M059J (cell line): ENCODE measurements at regions not wholly inside any gene's neighbourhood (a gene's known extent, or its start where the extent isn't known, plus 50 kb on each side); places are given as distances from the start of the nearest gene placed in this dataset.

Experiments used
- DNase-seq: peaks from one replicate; pipeline ENCODE4 v3.0.0-alpha.2; 2012; ENCODE audit warnings: low read depth

DNA sequence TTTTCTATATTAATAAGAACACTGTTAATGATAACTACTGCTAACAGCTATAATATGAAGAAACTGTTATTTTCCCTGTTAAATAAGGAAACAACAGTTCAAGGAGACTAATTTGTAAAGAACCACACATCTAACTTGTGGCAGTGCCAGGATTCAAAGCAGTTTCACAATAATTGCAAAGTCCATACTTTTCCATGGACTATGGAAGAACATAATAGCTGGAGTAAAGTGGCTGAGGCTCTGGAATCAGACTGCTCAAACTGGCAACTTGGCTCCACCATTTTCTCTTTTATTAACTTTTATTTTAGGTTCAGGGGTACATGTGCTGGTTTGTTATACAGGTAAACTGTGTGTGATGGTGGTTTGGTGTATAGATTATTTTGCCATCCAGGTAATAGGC, 393.7 kb upstream of the CPEB2 start:
- DNase-seq: no peak

DNA sequence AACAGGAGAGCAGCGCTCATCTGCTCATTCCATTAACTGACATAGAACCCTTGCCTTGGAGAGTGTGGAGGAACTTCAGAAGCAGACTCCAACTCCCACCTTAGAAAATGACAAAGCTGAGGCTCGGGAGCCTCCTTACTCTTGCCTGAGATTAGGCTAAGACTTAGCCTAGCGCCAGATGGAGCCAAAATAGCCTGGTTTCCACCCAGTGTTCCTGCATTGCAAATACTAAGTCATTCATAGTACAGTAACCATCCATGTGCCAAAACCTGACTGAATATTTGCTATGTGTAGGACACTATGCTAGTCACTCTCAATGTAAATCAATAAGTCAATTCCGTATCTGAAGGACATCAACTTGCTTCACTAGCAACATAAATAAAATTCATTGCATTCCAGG, 387.4 kb upstream of the CPEB2 start:
- DNase-seq: no peak

DNA sequence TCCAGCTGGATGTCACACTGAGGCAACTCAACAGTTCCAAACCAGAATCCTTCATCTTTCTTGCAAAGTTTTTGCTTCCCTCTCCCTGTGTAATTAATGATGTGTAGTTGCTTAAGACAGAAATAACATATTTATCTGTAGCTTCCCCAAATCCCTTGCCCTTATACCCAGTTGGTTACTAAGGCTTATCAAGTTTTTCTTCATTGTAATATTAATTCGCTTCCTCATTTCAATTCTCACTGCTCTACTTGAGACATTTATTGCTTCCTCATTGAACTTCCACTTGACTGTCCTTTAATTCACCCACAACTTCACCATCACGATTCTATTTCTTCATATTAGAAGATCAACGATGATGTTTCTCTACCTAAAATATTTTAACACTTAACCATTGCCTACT, 386.6 kb upstream of the CPEB2 start:
- DNase-seq: no peak

DNA sequence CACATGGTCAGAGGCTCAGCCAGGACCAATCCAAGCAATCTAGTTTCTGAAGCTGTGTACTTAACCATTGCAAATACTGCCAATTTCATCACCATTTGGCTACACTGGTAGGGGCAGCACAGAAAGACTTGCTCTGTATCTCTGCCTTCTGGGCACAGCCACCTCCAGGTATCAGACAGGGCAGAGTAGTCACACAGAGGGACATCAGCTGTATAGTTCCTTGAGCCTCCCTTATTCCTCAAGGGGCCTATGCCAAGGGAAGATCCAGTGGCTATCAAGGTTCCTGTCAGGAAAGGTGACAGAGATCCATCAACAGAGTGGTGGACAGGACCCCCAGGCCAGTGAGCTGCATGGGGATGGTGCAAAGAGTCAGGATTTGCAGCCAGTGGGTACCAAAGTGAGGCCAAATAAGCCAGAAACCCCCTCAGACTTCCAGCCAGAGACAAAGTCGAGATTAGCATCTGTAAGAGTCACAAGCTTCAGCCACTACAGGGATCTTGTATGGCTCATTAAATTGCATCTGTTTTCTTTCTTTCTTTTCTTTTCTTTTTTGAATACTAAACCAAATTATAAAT, 381.6 kb upstream of the CPEB2 start:
- no peak for DNase-seq

DNA sequence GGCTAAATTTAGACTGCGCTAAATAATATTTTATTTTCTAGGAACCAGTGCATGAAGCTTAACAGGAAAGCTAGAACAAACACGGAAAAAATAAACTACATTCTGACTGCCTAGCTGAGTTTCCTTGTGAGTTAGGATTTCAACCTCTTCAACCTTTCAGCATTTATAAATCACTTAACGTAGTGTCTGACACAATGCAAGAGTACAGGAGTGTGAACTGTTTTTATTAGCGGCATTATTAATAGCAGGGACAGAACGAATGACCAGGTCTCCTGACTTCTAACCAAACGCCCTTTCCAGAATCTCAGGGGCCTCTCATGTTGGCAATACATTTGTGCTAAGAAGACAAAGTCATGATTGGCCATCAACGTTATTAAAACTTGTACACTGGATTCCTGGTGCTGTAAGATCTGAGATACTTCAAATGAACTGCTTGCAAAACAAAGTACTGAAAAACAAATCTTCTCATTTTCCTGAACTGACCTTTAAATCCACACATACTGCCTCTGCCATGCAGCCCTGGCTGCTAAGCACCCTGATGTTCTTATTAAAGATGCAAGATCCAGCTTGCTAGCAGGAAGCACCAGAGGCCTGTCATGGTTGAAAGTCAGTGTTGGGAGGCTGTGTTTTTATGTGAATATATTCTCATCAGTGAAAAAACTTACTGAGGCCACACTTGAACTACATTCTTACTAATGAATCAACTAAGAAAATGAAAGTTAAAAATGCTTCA, 380.4 kb upstream of the CPEB2 start:
- DNase-seq: no peak

DNA sequence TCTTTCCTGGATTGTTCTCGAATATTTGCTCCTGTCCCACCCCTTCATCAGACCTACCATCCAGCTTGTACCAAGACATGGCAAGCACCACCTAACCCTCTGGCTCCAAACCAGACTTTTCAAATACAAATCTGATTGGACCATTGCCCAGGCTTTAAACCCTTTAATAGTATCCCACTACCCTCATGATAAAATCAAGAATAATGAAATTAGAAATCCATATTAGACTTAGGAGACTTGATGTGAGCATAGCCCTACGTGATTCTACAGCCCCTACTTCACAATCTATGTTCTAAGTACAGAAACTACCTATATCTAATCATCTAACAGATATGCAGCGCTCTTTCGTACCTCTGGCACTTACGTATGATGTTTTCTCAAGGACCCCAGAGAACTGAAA, 375.2 kb upstream of the CPEB2 start:
- no peak for DNase-seq

DNA sequence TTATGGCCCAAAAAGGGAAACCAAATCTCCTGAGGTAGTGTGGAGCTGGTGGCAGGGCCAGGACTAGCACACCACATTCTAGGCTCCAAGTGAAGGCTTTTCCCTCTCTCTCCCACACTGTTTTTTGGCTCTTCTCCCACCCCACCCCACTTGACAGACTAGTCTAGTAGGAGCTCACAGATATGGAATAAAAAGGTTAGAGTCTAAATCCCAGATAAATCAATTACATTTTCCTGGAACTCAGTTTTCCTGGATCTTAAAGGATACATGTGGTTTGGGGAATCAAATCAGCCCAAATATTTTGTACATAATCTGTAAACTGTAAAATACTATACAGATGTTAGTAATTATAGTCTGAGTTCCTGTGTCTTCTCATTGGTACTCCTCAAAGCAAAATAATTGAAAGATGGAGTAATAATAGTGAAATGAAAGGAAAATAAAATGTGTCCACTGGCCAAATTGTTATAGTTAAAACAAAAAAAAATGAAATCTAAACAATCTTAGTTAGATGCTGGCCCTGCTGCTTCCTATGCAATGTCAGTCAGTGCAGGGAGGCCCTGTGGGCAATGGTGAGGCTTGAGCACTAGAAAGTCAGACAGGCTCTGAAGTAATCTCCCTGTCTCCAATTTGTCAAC, 370.4 kb upstream of the CPEB2 start:
- DNase-seq: no peak

DNA sequence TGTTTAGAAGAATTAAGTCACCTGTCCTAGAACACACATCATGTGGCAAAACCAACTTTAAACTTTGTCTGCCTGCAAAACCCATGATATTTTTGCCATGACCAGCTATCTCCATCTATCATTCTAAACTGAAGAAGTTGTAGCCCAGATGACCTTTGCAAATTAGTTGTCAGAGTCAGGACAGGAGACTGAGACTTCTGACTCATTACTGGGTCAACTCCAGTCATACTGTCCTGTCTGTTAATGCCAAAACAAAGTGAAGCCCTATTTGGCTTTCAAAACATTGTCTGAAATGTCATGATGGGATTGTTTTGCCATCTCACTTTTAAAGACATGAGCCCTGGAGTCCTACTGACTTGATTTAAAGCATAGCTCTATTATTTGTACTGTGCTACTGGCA, 365.7 kb upstream of the CPEB2 start:
- no peak for DNase-seq

DNA sequence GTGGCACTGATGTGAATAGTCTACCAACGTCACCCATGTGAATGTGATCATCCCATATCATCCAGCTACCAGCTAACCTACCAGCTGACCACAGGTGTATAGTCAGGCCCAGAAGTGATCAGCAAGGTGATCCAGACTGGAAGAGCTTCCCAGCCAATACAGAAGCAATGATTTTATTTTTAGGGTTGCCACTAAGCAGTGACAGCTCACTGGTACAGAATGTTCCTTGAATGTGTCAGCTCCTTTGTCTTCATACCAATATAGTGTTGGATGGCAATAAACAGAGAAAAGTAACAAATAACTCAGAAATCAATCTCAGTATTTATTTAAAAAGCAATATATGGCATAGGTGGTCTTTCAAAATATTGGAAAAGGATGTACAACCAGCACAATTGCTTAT, 361.8 kb upstream of the CPEB2 start:
- DNase-seq: no peak

DNA sequence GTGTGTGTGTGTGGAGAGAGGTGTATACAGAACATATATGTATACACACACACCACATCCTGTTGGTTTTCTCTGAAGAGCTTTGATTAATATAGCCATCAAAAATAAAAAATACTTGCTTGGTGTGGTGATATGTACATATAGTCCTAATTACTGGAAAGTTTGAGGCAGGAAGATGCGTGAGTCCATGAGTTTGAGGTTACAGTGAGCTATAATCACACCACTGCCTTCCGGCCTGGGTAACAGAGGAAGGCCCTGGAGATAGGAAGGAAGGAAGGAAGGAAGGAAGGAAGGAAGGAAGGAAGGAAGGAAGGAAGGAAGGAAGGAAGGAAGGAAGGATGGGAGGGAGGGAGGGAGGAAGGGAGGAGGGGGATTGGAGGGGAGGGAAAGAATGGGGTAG, 360.4 kb upstream of the CPEB2 start:
- DNase-seq: no peak

DNA sequence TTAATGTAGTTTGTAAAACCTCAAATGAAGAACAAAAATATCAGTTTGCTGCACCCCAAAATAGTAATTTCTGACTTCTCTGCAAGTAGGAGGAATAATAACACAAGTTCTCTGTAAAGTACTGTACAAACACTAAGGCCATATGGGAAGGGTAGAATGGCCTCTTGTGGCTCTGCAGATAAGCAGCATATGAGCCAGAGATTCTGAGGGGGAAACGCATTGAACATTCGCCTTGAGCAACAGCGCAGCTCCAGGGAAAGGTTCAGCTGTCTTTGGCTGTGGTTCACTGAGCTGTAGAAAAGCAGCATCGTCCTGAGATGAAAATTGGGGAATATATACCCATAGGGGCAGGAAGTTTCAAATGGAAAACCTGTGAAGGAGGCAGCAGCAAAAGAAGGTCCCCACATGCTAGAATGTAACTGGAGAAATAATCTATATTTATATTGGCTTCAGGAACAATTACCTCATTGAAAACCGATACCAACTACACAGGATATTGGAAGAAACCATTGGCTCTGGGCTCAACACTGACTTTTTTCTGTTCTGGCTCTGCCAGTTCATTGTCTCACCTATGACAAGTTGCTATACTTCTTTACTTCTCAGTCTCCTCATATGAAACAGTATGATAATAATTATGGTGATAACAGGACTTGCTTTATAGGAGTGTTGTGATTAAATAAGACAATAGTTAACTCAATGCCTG, 357.6 kb upstream of the CPEB2 start:
- no peak for DNase-seq

DNA sequence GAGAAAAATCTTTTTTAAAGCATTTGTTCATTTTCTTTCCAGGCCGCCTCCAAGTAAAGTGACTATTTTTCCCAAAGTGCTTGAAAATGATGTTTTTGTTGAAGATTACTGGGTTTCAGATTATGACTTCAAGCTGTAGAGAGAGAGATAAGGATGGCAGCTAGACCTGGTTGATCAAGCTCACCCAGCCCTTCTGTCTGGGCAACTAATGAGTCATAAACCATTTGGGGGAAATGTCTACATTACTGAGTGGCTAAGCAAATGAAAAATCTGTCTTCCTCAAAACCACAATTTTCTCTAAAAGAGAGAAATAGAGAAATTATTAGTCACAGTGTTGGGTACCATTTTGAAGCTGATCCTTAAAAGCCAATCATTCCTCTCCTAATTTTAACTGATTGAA, 355.4 kb upstream of the CPEB2 start:
- peak; percentile 38 for DNase-seq

DNA sequence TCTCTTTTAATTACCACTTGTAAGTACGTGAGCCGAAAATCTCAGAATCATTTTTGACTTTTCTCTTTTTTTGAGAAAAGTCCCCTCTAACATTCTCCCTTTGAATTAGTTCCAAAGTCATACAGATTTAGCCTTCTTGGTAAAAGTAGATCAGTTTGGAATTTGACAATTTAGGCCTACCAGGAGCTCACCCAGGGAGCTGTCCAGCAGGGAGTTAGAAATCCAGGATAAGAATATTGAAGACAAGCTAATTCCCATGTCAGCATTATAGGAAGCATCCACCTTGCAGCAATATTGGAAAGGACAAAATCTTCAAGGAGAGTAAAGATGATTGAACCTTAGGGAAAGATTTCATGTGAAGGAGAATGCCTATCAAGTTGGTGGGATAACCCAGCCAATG, 352.2 kb upstream of the CPEB2 start:
- DNase-seq: no peak

DNA sequence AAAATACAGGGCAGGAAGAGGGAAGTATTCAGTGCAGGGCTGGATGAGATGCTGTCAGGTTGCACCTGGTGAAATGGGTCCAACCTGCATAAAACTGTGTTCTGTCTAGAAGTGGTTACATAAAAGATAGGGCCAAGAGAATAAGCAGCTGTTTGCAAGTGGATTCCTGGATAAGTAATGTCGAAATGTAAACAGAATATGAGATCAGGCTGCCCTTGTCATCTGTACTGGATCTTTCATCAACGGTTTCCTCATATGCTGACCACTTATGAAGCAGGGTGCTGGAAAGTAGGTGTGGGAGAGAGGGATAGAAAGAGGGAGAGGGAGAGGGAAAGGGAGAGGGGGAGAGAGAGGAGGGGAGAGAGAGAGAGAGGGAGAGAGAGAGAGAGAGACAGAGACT, 349.8 kb upstream of the CPEB2 start:
- DNase-seq: no peak

DNA sequence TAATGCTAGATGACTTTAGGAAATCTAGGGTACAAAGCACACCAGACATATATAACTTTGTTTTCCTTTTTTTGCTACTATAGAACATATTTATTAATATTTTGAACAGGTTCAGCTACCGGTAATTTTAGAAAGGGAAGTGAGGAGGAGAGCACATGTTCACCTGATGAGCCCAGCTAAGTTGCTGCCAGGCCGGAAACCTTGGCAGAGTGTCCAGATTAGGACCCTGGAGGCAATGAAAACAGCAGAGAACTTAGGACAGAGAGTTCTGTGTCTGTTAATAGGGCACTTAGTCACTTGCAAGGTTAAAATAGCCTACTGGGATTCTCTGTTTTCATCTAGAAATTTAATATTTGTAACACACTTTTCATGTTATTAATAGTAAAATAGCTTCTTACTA, 348.9 kb upstream of the CPEB2 start:
- DNase-seq: no peak

DNA sequence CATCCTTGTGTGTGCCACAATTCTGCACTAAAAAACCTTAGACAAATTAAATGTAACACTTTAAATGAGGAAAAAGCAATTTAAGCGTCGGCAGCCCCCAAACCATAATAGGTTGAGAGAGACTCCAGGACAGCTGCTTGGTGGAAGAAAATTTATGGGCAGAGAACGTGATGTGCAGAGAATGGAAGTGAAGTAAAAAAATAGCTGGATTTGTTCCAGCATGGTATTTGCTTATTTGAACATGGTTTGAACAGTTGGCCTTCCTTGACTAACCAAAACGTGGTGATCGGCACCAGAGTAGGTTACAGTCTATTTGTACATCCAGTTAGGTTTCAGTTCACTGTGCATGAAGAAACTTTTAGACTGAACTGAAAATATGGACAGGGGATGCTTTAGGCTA, 343.0 kb upstream of the CPEB2 start:
- DNase-seq: no peak

DNA sequence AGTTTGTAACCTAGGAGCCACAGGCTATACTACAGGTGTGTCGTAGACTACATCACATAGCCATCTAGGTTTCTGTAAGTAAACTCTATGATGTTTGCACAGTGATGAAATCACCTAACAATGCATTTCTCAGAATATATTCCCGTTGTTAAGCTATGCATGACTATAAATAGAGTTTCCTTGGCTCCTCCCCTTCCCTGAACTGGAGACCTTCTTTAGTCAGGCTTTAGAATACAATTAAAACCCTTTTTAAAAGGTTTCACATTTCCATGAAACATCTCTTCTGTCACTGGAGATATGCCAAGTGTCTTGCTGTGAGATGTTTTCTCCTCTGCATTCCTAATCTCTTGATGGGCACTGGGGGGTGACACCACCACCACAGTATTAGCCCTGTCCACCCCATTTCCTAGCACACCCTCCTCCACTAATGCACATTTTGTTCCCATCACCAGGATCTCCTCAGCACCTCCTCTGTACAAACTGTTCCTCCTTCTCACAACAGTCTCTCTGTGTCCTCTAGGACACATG, 334.6 kb upstream of the CPEB2 start:
- DNase-seq: peak; percentile 14

DNA sequence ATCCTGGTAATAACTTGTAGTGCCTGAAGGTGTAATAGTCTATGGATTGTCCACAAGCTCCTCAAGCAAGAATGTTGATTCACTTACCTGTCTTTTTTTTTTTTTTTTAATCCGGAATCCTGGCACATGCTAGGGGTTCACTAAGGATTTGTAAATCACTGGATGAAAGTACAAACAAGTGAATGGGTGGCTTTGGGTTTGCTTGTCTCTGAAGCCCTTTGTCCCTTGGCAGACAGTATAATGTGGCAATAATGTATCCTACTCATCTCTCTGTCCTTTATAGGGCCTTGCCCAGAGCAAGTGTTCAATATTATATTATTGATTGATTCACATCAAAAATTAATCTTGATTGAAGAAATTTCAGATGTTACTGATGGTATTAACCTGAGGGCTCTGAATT, 334.0 kb upstream of the CPEB2 start:
- DNase-seq: no peak

DNA sequence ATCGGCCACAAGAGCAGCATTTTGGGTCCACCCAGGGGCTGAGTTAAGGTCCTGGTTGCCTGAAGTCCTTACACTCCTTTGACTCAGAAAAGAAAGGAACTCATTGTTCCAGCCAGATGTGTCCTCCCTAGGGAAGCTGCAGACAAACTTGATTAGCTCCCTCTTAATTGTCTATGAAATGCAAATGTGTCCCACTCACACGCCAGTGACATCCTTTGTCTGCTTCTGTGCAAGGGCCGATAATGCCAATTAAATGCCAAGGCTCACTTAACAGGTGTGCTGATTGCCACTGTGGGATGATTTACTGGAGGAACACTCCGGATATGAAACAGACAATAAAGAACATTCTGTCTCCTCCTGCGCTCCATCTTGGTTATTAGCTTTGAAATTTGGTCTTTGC, 332.9 kb upstream of the CPEB2 start:
- no peak for DNase-seq

DNA sequence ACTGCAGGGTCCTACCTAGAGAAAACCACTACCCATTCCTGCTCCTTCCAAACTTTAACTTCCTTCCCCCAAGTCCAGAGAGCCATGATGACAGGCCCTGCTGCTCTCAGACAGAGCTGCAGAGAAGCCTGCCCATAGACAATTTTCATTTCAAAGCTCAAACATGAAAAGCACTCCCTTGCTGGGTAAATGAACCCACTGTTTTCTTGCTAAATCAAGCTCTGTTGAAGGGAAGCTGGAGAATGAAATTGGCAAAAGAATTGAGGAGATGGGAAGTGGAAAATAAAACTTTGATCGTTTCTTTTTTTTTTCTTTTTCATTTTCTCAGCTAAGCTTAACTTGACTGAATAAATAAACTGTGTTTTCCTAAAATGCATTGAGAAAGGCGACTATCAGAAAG, 331.1 kb upstream of the CPEB2 start:
- no peak for DNase-seq

DNA sequence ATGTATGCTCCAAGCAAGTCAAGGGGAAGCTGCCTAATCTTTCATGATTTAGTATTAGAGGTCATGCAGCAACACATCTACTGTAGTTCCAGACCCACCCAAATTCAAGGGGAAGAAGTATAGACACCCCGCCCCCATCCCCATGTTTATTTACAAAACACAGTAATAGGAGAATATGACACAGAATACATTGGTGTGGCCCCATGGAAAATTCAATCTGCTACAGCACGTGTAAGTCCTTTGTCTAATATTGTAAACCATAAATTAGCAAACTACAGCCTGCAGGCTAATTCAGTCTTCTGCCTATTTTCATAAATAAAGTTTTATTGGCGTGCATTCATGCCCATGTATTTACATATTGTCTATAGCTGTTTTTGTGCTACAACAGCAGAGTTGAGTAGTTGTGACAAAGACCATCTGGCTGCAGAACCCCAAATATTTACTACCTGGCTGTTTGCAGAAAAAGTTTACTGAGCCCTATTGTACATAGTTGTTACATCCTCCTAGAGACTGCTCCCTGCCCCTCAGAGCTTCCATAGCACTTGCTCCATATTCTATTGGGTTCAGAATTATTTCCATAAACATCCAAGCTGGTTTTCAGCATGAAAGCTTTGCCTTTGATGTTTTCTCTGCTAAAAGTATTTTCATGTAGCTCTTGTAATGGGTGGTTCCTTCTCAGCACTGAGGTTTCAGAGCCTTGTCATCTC, 326.8 kb upstream of the CPEB2 start:
- no peak for DNase-seq

DNA sequence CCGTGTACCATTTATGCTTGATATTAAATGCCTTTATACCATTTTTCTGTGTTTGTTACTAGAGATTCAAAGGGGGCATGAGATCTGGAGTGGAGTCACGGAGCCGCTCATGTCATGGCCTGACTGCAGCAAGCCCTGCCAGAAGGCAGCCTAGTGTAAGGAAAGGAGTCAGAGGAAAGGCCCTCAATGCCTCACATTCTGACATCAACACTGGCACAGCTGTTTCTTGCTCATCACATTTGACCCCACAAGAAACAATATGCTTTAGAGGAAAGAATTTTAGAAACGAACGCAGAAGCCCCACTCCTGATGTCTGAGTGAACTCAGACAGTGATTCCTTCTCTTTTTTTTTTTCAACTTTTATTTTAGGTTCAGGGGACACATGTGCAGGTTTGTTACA, 322.4 kb upstream of the CPEB2 start:
- DNase-seq: no peak
